Upper lobe of left lung (tissue), 4 donors: ENCODE measurements at regions not wholly inside any gene's neighbourhood (a gene's known extent, or its start where the extent isn't known, plus 50 kb on each side); places are given as distances from the start of the nearest gene placed in this dataset.

Experiments used
- CTCF ChIP-seq, 6 experiments: fragments of 450-650 bp in 4 of 6; fragments of 200-600 bp in 2 of 6; sonication (generic) in 2 of 6; IDR thresholded peaks; one replicate each; pipeline ENCODE4 v1.5.1; 2016 to 2019; ENCODE audit warnings: antibody characterized with exemption in 6 of 6
- POLR2A ChIP-seq, 4 donors: fragments of 450-650 bp; IDR thresholded peaks; one replicate each; pipeline ENCODE4 v1.5.1; 2016 to 2017; ENCODE audit warnings: antibody characterized with exemption in 4 of 4, mild to moderate bottlenecking in 2 of 4

GRCh38 chr10:15455456-15455855, 84.4 kb upstream of the FAM171A1 start:
- no peak for TF ChIP-seq POLR2A (IDR thresholded peaks at IDR 0.05)
- no peak for TF ChIP-seq CTCF (IDR thresholded peaks at IDR 0.05)
